ENCODE measurements at regions not wholly inside any gene's neighbourhood (a gene's known extent, or its start where the extent isn't known, plus 50 kb on each side); places are given as distances from the start of the nearest gene placed in this dataset.
A peak's percentile ranks its signal among the peaks of the same experiment; 100 is the strongest.

GRCh38 chr9:110058304-110058953 is 149.5 kb downstream of the C9orf152 start:
- Mint-ChIP-seq H3K27me3 (ENCODE audit: unreplicated experiment) (peaks cover 7% of the 10 kb centered on the region), H3K4me1 (ENCODE audit: unreplicated experiment) (peaks cover 60% of the 10 kb centered on the region), H3K4me3 (ENCODE audit: unreplicated experiment) (peak overlapping the region; percentile 15), H3K27ac (ENCODE audit: unreplicated experiment) (peak overlapping the region; percentile 48), H3K36me3 (ENCODE audit: low read depth, unreplicated experiment) (peaks cover 51% of the 10 kb centered on the region), H3K9me3 (ENCODE audit: unreplicated experiment) (no peaks in the 10 kb centered on the region)
- DNase-seq (ENCODE audit: low spot score) = peak; percentile 61
- peak; percentile 42 for TF ChIP-seq CTCF (IDR thresholded peaks at IDR 0.05; ENCODE audit: unreplicated experiment)

- TF ChIP-seq CTCF (IDR thresholded peaks at IDR 0.05; ENCODE audit: unreplicated experiment) = no peak
- Mint-ChIP-seq H3K27me3 (ENCODE audit: unreplicated experiment) (peaks cover 6% of the 10 kb centered on the region), H3K36me3 (ENCODE audit: low read depth, unreplicated experiment) (peaks cover 54% of the 10 kb centered on the region), H3K4me1 (ENCODE audit: unreplicated experiment) (peaks cover 61% of the 10 kb centered on the region), H3K27ac (ENCODE audit: unreplicated experiment) (peak overlapping the region; percentile 2), H3K9me3 (ENCODE audit: unreplicated experiment) (no peaks in the 10 kb centered on the region), H3K4me3 (ENCODE audit: unreplicated experiment) (peak overlapping the region; percentile 43)
- no peak for DNase-seq (ENCODE audit: low spot score)
These were observed 148.5 kb downstream of the C9orf152 start for GRCh38 chr9:110059461-110059860.

- Mint-ChIP-seq H3K4me1 (ENCODE audit: unreplicated experiment) (peaks cover 54% of the 10 kb centered on the region), H3K27ac (ENCODE audit: unreplicated experiment) (no peak overlapping the region), H3K9me3 (ENCODE audit: unreplicated experiment) (no peaks in the 10 kb centered on the region), H3K27me3 (ENCODE audit: unreplicated experiment) (peaks cover 4% of the 10 kb centered on the region), H3K36me3 (ENCODE audit: low read depth, unreplicated experiment) (peaks cover 43% of the 10 kb centered on the region), H3K4me3 (ENCODE audit: unreplicated experiment) (no peak overlapping the region)
- DNase-seq (ENCODE audit: low spot score) = no peak
- TF ChIP-seq CTCF (IDR thresholded peaks at IDR 0.05; ENCODE audit: unreplicated experiment) = no peak
These were observed 143.2 kb downstream of the C9orf152 start for GRCh38 chr9:110064803-110065202.

GRCh38 chr9:110065532-110065931 is 142.4 kb downstream of the C9orf152 start:
- Mint-ChIP-seq H3K4me1 (ENCODE audit: unreplicated experiment) (peaks cover 55% of the 10 kb centered on the region), H3K27me3 (ENCODE audit: unreplicated experiment) (peaks cover 4% of the 10 kb centered on the region), H3K36me3 (ENCODE audit: low read depth, unreplicated experiment) (peaks cover 40% of the 10 kb centered on the region), H3K27ac (ENCODE audit: unreplicated experiment) (no peak overlapping the region), H3K9me3 (ENCODE audit: unreplicated experiment) (no peaks in the 10 kb centered on the region), H3K4me3 (ENCODE audit: unreplicated experiment) (peak overlapping the region; percentile 32)
- no peak for TF ChIP-seq CTCF (IDR thresholded peaks at IDR 0.05; ENCODE audit: unreplicated experiment)
- DNase-seq (ENCODE audit: low spot score) = no peak

- no peaks in the 10 kb centered on the region for H3K9me3 Mint-ChIP-seq (ENCODE audit: unreplicated experiment)
- TF ChIP-seq CTCF (IDR thresholded peaks at IDR 0.05; ENCODE audit: unreplicated experiment) = no peak
- no peak for DNase-seq (ENCODE audit: low spot score)
- H3K4me3 Mint-ChIP-seq (ENCODE audit: unreplicated experiment) = no peak overlapping the region
- H3K27me3 Mint-ChIP-seq (ENCODE audit: unreplicated experiment) = peaks cover 4% of the 10 kb centered on the region
- H3K4me1 Mint-ChIP-seq (ENCODE audit: unreplicated experiment) = peaks cover 62% of the 10 kb centered on the region
- H3K27ac Mint-ChIP-seq (ENCODE audit: unreplicated experiment) = no peak overlapping the region
- H3K36me3 Mint-ChIP-seq (ENCODE audit: low read depth, unreplicated experiment) = peaks cover 33% of the 10 kb centered on the region
These were observed 140.8 kb downstream of the C9orf152 start for GRCh38 chr9:110066929-110067716.
